Muscle of leg (tissue), 3 donors: ENCODE measurements at regions not wholly inside any gene's neighbourhood (a gene's known extent, or its start where the extent isn't known, plus 50 kb on each side); places are given as distances from the start of the nearest gene placed in this dataset.
"Not testable (repeated sequence)": the region's sequence is repeated elsewhere in the genome, so short reads cannot be mapped to it uniquely, and the experiment has no call there.

ENCODE experiments used
- DNase-seq: peaks from one replicate; pipeline ENCODE4 v3.0.0; 2013
- H3K27ac ChIP-seq: one replicate; pipeline ENCODE4 v1.5.1; 2013; ENCODE audit warnings: mild to moderate bottlenecking, low read length, control low read depth
- H3K27me3 ChIP-seq: one replicate; pipeline ENCODE4 v1.6.1; 2013; ENCODE audit warnings: low read length; ENCODE audit not compliant: control insufficient read depth, insufficient read depth
- H3K36me3 ChIP-seq: one replicate; pipeline ENCODE4 v1.6.1; 2013; ENCODE audit warnings: low read length; ENCODE audit not compliant: control insufficient read depth, insufficient read depth
- H3K4me1 ChIP-seq: one replicate; pipeline ENCODE4 v1.6.1; 2013; ENCODE audit warnings: low read length; ENCODE audit not compliant: control insufficient read depth, insufficient read depth
- H3K4me3 ChIP-seq: one replicate; pipeline ENCODE4 v1.5.1; 2013; ENCODE audit warnings: low read length, control low read depth
- H3K9me3 ChIP-seq: replicated peaks from 2 replicates; pipeline ENCODE4 v1.6.1; 2013; ENCODE audit warnings: low read depth, low read length; ENCODE audit not compliant: control insufficient read depth
- WGBS: methylation state at CpG from one replicate; pipeline ENCODE4 v1.1.5; 2013; ENCODE audit warnings: missing lambda C conversion rate; ENCODE audit not compliant: insufficient coverage; 5-methylcytosine and 5-hydroxymethylcytosine counted together

DNA sequence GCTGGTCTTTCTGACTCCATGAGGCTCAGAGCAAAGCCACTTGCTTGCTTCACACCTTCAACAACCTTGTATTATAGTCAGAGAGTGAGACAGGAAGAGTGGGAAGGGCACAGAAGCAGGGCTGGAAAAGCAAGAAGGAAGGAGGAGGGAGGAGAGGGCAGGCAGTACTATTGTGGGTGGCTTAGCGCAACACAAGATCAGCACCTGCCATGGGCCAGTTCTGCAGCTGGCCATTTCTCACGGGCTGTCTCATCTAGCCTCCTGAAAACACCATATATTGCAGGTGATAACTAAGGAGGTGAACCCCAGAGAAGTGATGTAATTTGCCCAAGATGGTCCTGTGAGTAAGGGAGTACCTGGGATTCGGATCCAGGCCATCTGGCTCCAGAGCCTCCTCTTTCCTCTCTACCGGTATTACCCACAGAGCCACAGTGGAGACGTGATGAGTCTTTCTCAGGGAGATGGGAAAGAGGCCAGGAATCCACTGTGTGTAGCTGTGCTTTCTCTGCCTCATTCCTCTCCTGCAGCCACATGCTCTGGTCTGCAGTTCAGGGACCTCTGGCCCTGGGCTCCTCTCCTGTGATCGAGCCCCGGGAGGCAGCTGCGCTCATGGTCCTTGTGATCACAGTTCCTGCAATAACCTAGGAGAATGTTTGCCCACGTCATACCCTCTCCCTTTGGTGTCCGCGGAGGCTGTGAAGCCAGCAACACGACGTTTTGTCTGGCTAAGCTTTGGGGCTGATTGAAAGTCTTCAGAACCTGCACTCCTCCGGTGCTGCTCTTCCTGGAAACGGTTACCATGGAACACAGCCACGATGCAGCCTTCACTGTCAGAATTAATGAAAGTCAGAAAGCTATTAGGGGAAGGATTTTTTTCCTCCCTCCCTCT is 178.1 kb upstream of the CCL2 start:
- Histone ChIP-seq H3K4me3 (no peak overlapping the region), H3K4me1 (no peaks in the 10 kb centered on the region), H3K36me3 (no peaks in the 10 kb centered on the region)

DNA sequence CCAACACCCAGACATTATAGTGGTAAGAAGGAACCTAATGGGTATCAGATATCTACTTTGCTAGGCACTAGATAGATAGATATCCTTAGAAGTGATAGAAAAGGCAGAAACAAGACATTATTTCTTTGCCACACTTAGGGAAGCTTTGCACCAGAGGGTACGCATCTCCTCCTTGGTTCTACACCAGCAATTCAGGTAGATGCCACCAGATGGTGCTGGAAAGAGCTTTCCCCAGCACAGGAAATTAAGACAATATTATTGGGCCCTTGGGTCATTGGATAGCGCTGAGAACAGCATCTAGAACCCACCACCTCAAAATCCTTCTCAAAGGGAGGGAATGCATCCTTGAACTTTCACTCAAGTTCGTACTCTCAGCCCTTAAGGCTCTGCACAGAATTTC is 173.8 kb upstream of the CCL2 start:
- Histone ChIP-seq H3K27me3 (peaks cover 10% of the 10 kb centered on the region), H3K4me1 (no peaks in the 10 kb centered on the region), H3K36me3 (no peaks in the 10 kb centered on the region), H3K4me3 (no peak overlapping the region), H3K27ac (no peak overlapping the region), H3K9me3 (no peaks in the 10 kb centered on the region)
- 73% methylated on average over 1 of the region's 3 CpGs for WGBS
- no peak for DNase-seq

More for the DNA sequence above, 178.1 kb upstream of the CCL2 start:
- 23% methylated on average over 8 of the region's 16 CpGs for WGBS
- H3K27ac ChIP-seq, result no peak overlapping the region
- H3K27me3 ChIP-seq, result peaks cover 12% of the 10 kb centered on the region
- H3K9me3 ChIP-seq, result no peaks in the 10 kb centered on the region
- DNase-seq, result no peak

- Histone ChIP-seq H3K4me1 (no peaks in the 10 kb centered on the region), H3K9me3 (no peaks in the 10 kb centered on the region), H3K27me3 (peaks cover 4% of the 10 kb centered on the region), H3K27ac (no peak overlapping the region), H3K4me3 (no peak overlapping the region), H3K36me3 (no peaks in the 10 kb centered on the region)
- 73% methylated on average over 2 of the region's 3 CpGs for WGBS
- no peak for DNase-seq
Observed at GRCh38 chr17:34082404-34082803, 172.7 kb upstream of the CCL2 start.

DNA sequence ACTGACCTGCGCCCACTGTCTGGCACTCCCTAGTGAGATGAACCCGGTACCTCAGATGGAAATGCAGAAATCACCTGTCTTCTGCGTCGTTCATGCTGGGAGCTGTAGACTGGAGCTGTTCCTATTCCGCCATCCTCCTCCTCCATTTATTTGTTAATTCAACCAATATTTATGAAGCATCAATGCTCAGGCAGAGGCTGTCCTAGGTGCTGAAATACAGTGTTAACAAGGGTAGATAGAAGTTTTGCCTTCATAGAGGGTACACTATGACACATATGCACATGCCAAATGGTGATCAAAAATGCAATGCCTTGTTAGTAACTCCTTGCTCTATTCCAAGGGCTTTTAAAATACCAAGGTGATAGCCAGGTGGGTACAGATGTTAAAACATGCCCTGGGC is 166.0 kb upstream of the CCL2 start:
- 92% methylated on average over 2 of the region's 5 CpGs for WGBS
- not testable (repeated sequence) for H3K36me3 ChIP-seq, H3K27ac ChIP-seq, H3K4me1 ChIP-seq, H3K4me3 ChIP-seq, H3K27me3 ChIP-seq, H3K9me3 ChIP-seq, DNase-seq

DNA sequence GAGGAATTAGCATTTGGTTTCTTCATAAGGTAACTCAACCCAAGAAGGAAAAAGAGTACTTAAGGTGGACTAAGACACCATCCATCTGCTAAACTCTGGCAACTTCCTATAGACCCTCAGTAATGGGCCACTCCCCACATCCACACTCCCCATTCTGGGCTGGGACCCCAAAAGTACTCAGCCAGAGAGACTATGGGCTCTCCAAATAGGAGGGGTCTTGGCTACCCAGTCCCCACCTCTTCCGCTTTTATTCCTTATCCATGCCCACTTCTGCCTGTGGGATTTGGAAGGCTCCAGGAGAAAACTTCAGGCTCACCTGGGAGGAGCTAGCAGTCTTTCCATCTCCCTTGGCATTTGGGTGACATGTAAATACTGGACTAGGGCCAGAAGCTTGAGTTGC is 164.5 kb upstream of the CCL2 start:
- DNase-seq, result no peak
- Histone ChIP-seq H3K9me3 (no peaks in the 10 kb centered on the region), H3K36me3 (no peaks in the 10 kb centered on the region), H3K4me1 (no peaks in the 10 kb centered on the region), H3K4me3 (no peak overlapping the region), H3K27me3 (no peaks in the 10 kb centered on the region), H3K27ac (no peak overlapping the region)
- no CpG with 5 or more reads among the region's 1 CpG for WGBS

GRCh38 chr17:34091975-34092374 is 163.1 kb upstream of the CCL2 start:
- no peaks in the 10 kb centered on the region for H3K4me1 ChIP-seq
- no peaks in the 10 kb centered on the region for H3K27me3 ChIP-seq
- no peaks in the 10 kb centered on the region for H3K36me3 ChIP-seq

DNA sequence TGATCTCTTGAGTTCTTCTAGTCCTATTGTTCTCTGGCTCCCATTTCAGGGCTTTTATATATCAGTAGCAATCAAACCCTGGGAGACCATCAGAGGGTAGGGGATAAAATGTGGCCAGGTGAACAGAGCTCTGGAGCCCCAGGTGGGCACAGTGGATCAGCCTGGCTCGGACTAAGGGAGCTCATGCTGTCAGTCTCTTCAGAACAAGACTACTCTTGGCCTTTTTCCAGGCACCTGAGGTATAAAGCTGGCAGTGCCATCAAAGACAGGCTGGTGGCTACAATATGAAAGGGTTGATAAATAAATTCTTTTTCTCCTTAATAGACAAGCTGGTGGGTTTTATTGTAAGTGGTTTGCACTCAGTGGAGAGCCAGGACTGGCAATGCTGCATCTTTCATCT is 160.0 kb upstream of the CCL2 start:
- H3K4me1 ChIP-seq, result no peaks in the 10 kb centered on the region
- H3K27me3 ChIP-seq, result no peaks in the 10 kb centered on the region
- DNase-seq, result no peak
- H3K27ac ChIP-seq, result no peak overlapping the region
- no peaks in the 10 kb centered on the region for H3K36me3 ChIP-seq
- 43% methylated on average over 1 of the region's 1 CpG for WGBS
- no peaks in the 10 kb centered on the region for H3K9me3 ChIP-seq
- no peak overlapping the region for H3K4me3 ChIP-seq

More at GRCh38 chr17:34091975-34092374, 163.1 kb upstream of the CCL2 start:
- Histone ChIP-seq H3K27ac (no peak overlapping the region), H3K9me3 (no peaks in the 10 kb centered on the region), H3K4me3 (no peak overlapping the region)
- DNase-seq, result no peak
- WGBS, result 67% methylated on average over 1 of the region's 3 CpGs

GRCh38 chr17:34098699-34099098 is 156.4 kb upstream of the CCL2 start:
- H3K9me3 ChIP-seq, result no peaks in the 10 kb centered on the region
- H3K4me1 ChIP-seq, result no peaks in the 10 kb centered on the region
- H3K4me3 ChIP-seq, result no peak overlapping the region
- 69% methylated on average over 3 of the region's 5 CpGs for WGBS
- no peaks in the 10 kb centered on the region for H3K36me3 ChIP-seq
- H3K27ac ChIP-seq, result no peak overlapping the region
- peaks cover 3% of the 10 kb centered on the region for H3K27me3 ChIP-seq
- DNase-seq, result no peak

- Histone ChIP-seq H3K4me1 (no peaks in the 10 kb centered on the region), H3K36me3 (no peaks in the 10 kb centered on the region), H3K9me3 (no peaks in the 10 kb centered on the region), H3K4me3 (no peak overlapping the region), H3K27me3 (peaks cover 3% of the 10 kb centered on the region), H3K27ac (no peak overlapping the region)
- WGBS, result 72% methylated on average over 5 of the region's 8 CpGs
- DNase-seq, result no peak
Observed at GRCh38 chr17:34099859-34100515, 155.1 kb upstream of the CCL2 start.

- DNase-seq, result no peak
- Histone ChIP-seq H3K27me3 (no peaks in the 10 kb centered on the region), H3K4me1 (no peaks in the 10 kb centered on the region), H3K9me3 (no peaks in the 10 kb centered on the region), H3K36me3 (no peaks in the 10 kb centered on the region), H3K27ac (no peak overlapping the region), H3K4me3 (no peak overlapping the region)
- WGBS, result no CpG with 5 or more reads among the region's 2 CpGs
Observed at GRCh38 chr17:34107019-34107418, 148.1 kb upstream of the CCL2 start.
